K562 (cell line): ENCODE measurements at regions not wholly inside any gene's neighbourhood (a gene's known extent, or its start where the extent isn't known, plus 50 kb on each side); places are given as distances from the start of the nearest gene placed in this dataset.

Source experiments
- ATAC-seq: fragments of 200-7000 bp; cut with Tn5 transposase; 3 replicates; pipeline ENCODE4 v1.9.1; 2020; ENCODE audit warnings: moderate library complexity
- BruUV-seq: library from RNA; stranded (reverse); fragments of 400-500 nt; replicated peaks from 2 replicates; lab custom pipeline; 2021; lab: Mats Ljungman, UMichigan
- CTCF ChIA-PET: fragments of 300-600 bp; formaldehyde crosslinking; extraction: SDS; loops from one replicate; lab custom pipeline; 2021; ENCODE audit warnings: low intra/inter-chr PET ratio; lab: Yijun Ruan, JAX
- POLR2A ChIA-PET: fragments of 300-600, 350-650 bp; sonication (Branson Sonifier 250); formaldehyde crosslinking; extraction: SDS; loops from one replicate; lab custom pipeline; 2021; ENCODE audit warnings: antibody characterized with exemption, inconsistent platforms; lab: Yijun Ruan, JAX
- DNase-seq, 4 experiments: peaks; one replicate each; pipeline versions ENCODE4 v3.0.0 to v3.0.0-alpha.2; 2011 to 2018; ENCODE audit warnings: low spot score in 3 of 4, mixed read lengths in 3 of 4; ENCODE audit errors: extremely low read depth in 1 of 4
- FAIRE-seq: peaks from 2 replicates; lab custom pipeline; 2011; peaks lifted over from hg19 to GRCh38; lab: Jason Lieb, UNC
- H2AFZ ChIP-seq: 2 replicates; pipeline ENCODE4 v1.6.0; 2011; ENCODE audit warnings: low read depth, low read length, control low read depth, inconsistent platforms
- H3K27ac ChIP-seq: fragments of 200-600 bp; 3 replicates; pipeline ENCODE4 v1.8.0; 2011; ENCODE audit warnings: low read depth, mild to moderate bottlenecking, control low read depth, inconsistent platforms, low read length, moderate library complexity, mixed read lengths; ENCODE audit errors: extremely low read depth
- H3K27me3 ChIP-seq, 2 experiments: fragments of 300-600 bp in 1 of 2; 2 replicates in 1 of 2; 3 replicates in 1 of 2; pipeline versions ENCODE4 v1.6.0 to v1.8.0; 2011; ENCODE audit warnings: inconsistent platforms in 2 of 2, low read length in 2 of 2, mild to moderate bottlenecking in 1 of 2, mixed read lengths in 1 of 2, moderate library complexity in 1 of 2; ENCODE audit not compliant: control insufficient read depth in 2 of 2, insufficient read depth in 2 of 2
- H3K36me3 ChIP-seq: fragments of 300-600 bp; 3 replicates; pipeline ENCODE4 v1.8.0; 2011; ENCODE audit warnings: mild to moderate bottlenecking, low read length, inconsistent platforms; ENCODE audit not compliant: control insufficient read depth, insufficient read depth
- H3K4me1 ChIP-seq, 2 experiments: fragments of 200-600 bp in 1 of 2; replicated peaks in 1 of 2; 2 replicates in 1 of 2; 3 replicates in 1 of 2; pipeline versions ENCODE4 v1.5.1 to v1.8.0; 2011; ENCODE audit warnings: inconsistent platforms in 2 of 2, low read length in 2 of 2, mild to moderate bottlenecking in 1 of 2, mixed read lengths in 1 of 2, moderate library complexity in 1 of 2; ENCODE audit not compliant: control insufficient read depth in 2 of 2, insufficient read depth in 2 of 2
- H3K4me2 ChIP-seq: 2 replicates; pipeline ENCODE4 v1.6.1; 2011; ENCODE audit warnings: low read length, control low read depth, inconsistent platforms, mixed read lengths; ENCODE audit not compliant: insufficient read depth
- H3K4me3 ChIP-seq: fragments of 200-600 bp; sonication (generic), shearing (Covaris generic); 2 replicates; pipeline ENCODE4 v1.5.1; 2016; ENCODE audit warnings: control low read depth, inconsistent platforms
- H3K79me2 ChIP-seq: fragments of 200-600 bp; 3 replicates; pipeline ENCODE4 v1.8.0; 2011; ENCODE audit warnings: low read length, inconsistent platforms; ENCODE audit not compliant: control insufficient read depth, insufficient read depth
- H3K9ac ChIP-seq, 2 experiments: 2 replicates each; pipeline versions ENCODE4 v1.6.0 to v1.6.1; 2011; ENCODE audit warnings: low read depth in 2 of 2, low read length in 2 of 2, control low read depth in 1 of 2, inconsistent platforms in 1 of 2, mild to moderate bottlenecking in 1 of 2, mixed read lengths in 1 of 2; ENCODE audit not compliant: insufficient read depth in 1 of 2
- H3K9me1 ChIP-seq: one replicate; pipeline ENCODE4 v1.6.0; 2011; ENCODE audit warnings: inconsistent platforms, mild to moderate bottlenecking, low read length, moderate library complexity; ENCODE audit not compliant: control insufficient read depth, insufficient read depth
- H3K9me3 ChIP-seq: replicated peaks from 2 replicates; pipeline ENCODE4 v1.5.1; 2011; ENCODE audit warnings: low read depth, low read length, inconsistent platforms; ENCODE audit not compliant: control insufficient read depth, insufficient read depth
- H4K20me1 ChIP-seq: replicated peaks from 2 replicates; pipeline ENCODE4 v1.6.1; 2011; ENCODE audit warnings: low read length, inconsistent platforms, mixed read lengths; ENCODE audit not compliant: control insufficient read depth, insufficient read depth
- ARID3A ChIP-seq: IDR thresholded peaks from 2 replicates; pipeline ENCODE4 v1.6.1; 2012; ENCODE audit warnings: low read depth, low read length, improper control_type of control experiment, borderline replicate concordance
- GABPB2 ChIP-seq: fragments of 250-450 bp; sonication (Bioruptor Pico); conservative IDR thresholded peaks from 2 replicates; pipeline ENCODE4 v1.5.1; 2021; ENCODE audit warnings: mild to moderate bottlenecking
- HMG20B ChIP-seq: fragments of 250-450 bp; sonication (Bioruptor Pico); IDR thresholded peaks from 2 replicates; pipeline ENCODE4 v1.5.0; 2021; ENCODE audit warnings: mild to moderate bottlenecking
- KLF13 ChIP-seq: fragments of 450-650 bp; IDR thresholded peaks from 2 replicates; pipeline ENCODE4 v1.6.1; 2016; ENCODE audit warnings: missing genetic modification characterization, low read depth, mild to moderate bottlenecking, missing compliant biosample characterization, moderate library complexity, borderline replicate concordance
- THAP7 ChIP-seq: fragments of 250-450 bp; sonication (Bioruptor Pico); IDR thresholded peaks from 2 replicates; pipeline ENCODE4 v1.5.0; 2021
- WGBS: fragments of 100-300 bp; shearing (Covaris generic); methylation state at CpG from one replicate; pipeline ENCODE4 v1.1.6; 2016; ENCODE audit warnings: low coverage, mixed read lengths; ENCODE audit not compliant: insufficient coverage; ENCODE audit errors: missing lambda C conversion rate; 5-methylcytosine and 5-hydroxymethylcytosine counted together
- in situ Hi-C: fragments of 300-500 bp; cut with MboI; formaldehyde crosslinking; loops from 4 replicates; pipeline ENCODE4 v1.15.0; 2018; ENCODE audit warnings: inconsistent platforms, mixed read lengths
- intact Hi-C: fragments of 100-400 bp; cut with micrococcal nuclease; formaldehyde crosslinking; loops from 2 replicates; pipeline ENCODE4 v1.14.2; 2022

GRCh38 chr10:10307551-10307950 is 710.1 kb upstream of the CELF2 start:
- Histone ChIP-seq H3K9ac (no peak overlapping the region), H2AFZ (no peak overlapping the region), H3K4me2 (no peak overlapping the region), H3K27ac (no peak overlapping the region), H3K36me3 (no peaks in the 10 kb centered on the region), H3K4me3 (no peak overlapping the region), H3K4me1 (no peaks in the 10 kb centered on the region), H3K9me3 (no peaks in the 10 kb centered on the region; the same call in 1 of the 2 replicates), H3K79me2 (no peaks in the 10 kb centered on the region), H3K9me1 (no peaks in the 10 kb centered on the region)
- CTCF ChIA-PET = no interaction called here
- DNase-seq (no peak), FAIRE-seq (no peak), ATAC-seq (no peak)
- in situ Hi-C loops = no loop called here
- 0% methylated on average over 3 of the region's 3 CpGs for whole genome bisulfite sequencing
- intact Hi-C loops = no loop called here
- TF ChIP-seq KLF13 (no peak), ARID3A (no peak), THAP7 (CRISPR knock-in tag) (no peak), HMG20B (CRISPR knock-in tag) (no peak), GABPB2 (no peak)
- TF ChIP-seq, all 486 proteins: peak for 0
- no TSS peak for BruUV-seq
- H3K27me3 ChIP-seq = no peaks in the 10 kb centered on the region
- POLR2A ChIA-PET = no interaction called here
- H4K20me1 ChIP-seq = no peaks in the 10 kb centered on the region
